Neuronal stem cell (in vitro differentiated cells): ENCODE measurements at regions not wholly inside any gene's neighbourhood (a gene's known extent, or its start where the extent isn't known, plus 50 kb on each side); places are given as distances from the start of the nearest gene placed in this dataset.

ENCODE experiments used
- DNase-seq: peaks from one replicate; pipeline ENCODE4 v3.0.0-alpha.2; 2013; ENCODE audit warnings: low spot score
- H2AFZ ChIP-seq: one replicate; pipeline ENCODE4 v1.6.1; 2013; ENCODE audit warnings: mild to moderate bottlenecking, low read length, inconsistent platforms
- H2AK5ac ChIP-seq: 2 replicates; pipeline ENCODE4 v1.6.1; 2013; ENCODE audit warnings: low read depth, mild to moderate bottlenecking, inconsistent platforms, low read length, moderate library complexity, mixed read lengths
- H2BK120ac ChIP-seq: 2 replicates; pipeline ENCODE4 v1.6.1; 2013; ENCODE audit warnings: low read depth, mild to moderate bottlenecking, inconsistent platforms, low read length, moderate library complexity, mixed read lengths
- H2BK12ac ChIP-seq: one replicate; pipeline ENCODE4 v1.6.1; 2013; ENCODE audit warnings: low read length, inconsistent platforms
- H2BK15ac ChIP-seq: 2 replicates; pipeline ENCODE4 v1.6.1; 2013; ENCODE audit warnings: mild to moderate bottlenecking, low read length, inconsistent platforms, mixed read lengths
- H2BK5ac ChIP-seq: one replicate; pipeline ENCODE4 v1.6.1; 2013; ENCODE audit warnings: inconsistent platforms, mild to moderate bottlenecking, low read length, moderate library complexity
- H3K14ac ChIP-seq: one replicate; pipeline ENCODE4 v1.6.1; 2013; ENCODE audit warnings: low read length, inconsistent platforms
- H3K18ac ChIP-seq: 2 replicates; pipeline ENCODE4 v1.6.1; 2013; ENCODE audit warnings: low read length, inconsistent platforms
- H3K23ac ChIP-seq: 2 replicates; pipeline ENCODE4 v1.6.1; 2013; ENCODE audit warnings: low read depth, mild to moderate bottlenecking, mixed read lengths, low read length, inconsistent platforms; ENCODE audit not compliant: poor library complexity
- H3K27ac ChIP-seq: replicated peaks from 3 replicates; pipeline ENCODE4 v1.5.1; 2013; ENCODE audit warnings: low read length, inconsistent platforms
- H3K27me3 ChIP-seq, 3 experiments: 2 replicates each; pipeline ENCODE4 v1.6.1; 2013; ENCODE audit warnings: low read length in 3 of 3, mild to moderate bottlenecking in 2 of 3, inconsistent platforms in 1 of 3, low read depth in 1 of 3, mixed read lengths in 1 of 3, moderate library complexity in 1 of 3; ENCODE audit not compliant: control insufficient read depth in 3 of 3, insufficient read depth in 3 of 3
- H3K36me3 ChIP-seq, 2 donors: replicated peaks in 1 of 2; 2 replicates each; pipeline ENCODE4 v1.6.1; 2013; ENCODE audit warnings: low read length in 2 of 2; ENCODE audit not compliant: control insufficient read depth in 2 of 2, insufficient read depth in 2 of 2
- H3K4ac ChIP-seq: 2 replicates; pipeline ENCODE4 v1.6.1; 2013; ENCODE audit warnings: inconsistent platforms, mild to moderate bottlenecking, low read length, moderate library complexity
- H3K4me1 ChIP-seq, 2 donors: 1 replicate in 1 of 2; 2 replicates in 1 of 2; pipeline ENCODE4 v1.6.1; 2013; ENCODE audit warnings: low read length in 2 of 2, low read depth in 1 of 2; ENCODE audit not compliant: control insufficient read depth in 2 of 2, insufficient read depth in 1 of 2
- H3K4me2 ChIP-seq: one replicate; pipeline ENCODE4 v1.6.1; 2013; ENCODE audit warnings: mild to moderate bottlenecking, low read length, inconsistent platforms; ENCODE audit not compliant: insufficient read depth, poor library complexity, severe bottlenecking
- H3K4me3 ChIP-seq, 2 donors: 2 replicates each; pipeline ENCODE4 v1.5.1; 2013; ENCODE audit warnings: low read length in 2 of 2, mild to moderate bottlenecking in 2 of 2, inconsistent platforms in 1 of 2, moderate library complexity in 1 of 2
- H3K79me1 ChIP-seq: one replicate; pipeline ENCODE4 v1.6.1; 2013; ENCODE audit warnings: low read depth, mild to moderate bottlenecking, inconsistent platforms, low read length, moderate library complexity
- H3K9ac ChIP-seq: one replicate; pipeline ENCODE4 v1.6.1; 2013; ENCODE audit warnings: mild to moderate bottlenecking, low read depth, low read length, inconsistent platforms; ENCODE audit not compliant: poor library complexity
- H3K9me3 ChIP-seq, 2 donors: replicated peaks in 1 of 2; 2 replicates each; pipeline versions ENCODE3 to v1.6.1; 2013; ENCODE audit warnings: low read length in 2 of 2, mild to moderate bottlenecking in 2 of 2, inconsistent platforms in 1 of 2, low read depth in 1 of 2, mixed read lengths in 1 of 2, moderate library complexity in 1 of 2; ENCODE audit not compliant: control insufficient read depth in 2 of 2, insufficient read depth in 1 of 2
- H4K8ac ChIP-seq: one replicate; pipeline ENCODE4 v1.6.1; 2013; ENCODE audit warnings: low read depth, mild to moderate bottlenecking, inconsistent platforms, low read length, moderate library complexity
- H4K91ac ChIP-seq: one replicate; pipeline ENCODE4 v1.6.1; 2013; ENCODE audit warnings: low read length, low read depth, mild to moderate bottlenecking, inconsistent platforms; ENCODE audit not compliant: poor library complexity
- WGBS, 2 donors: extraction: QIAGEN DNeasy Blood & Tissue Kit; methylation state at CpG; one replicate each; pipeline ENCODE4 v1.1.7; 2013; ENCODE audit warnings: missing lambda C conversion rate in 2 of 2, mixed read lengths in 1 of 2; ENCODE audit not compliant: insufficient read length in 2 of 2, insufficient replicate concordance in 1 of 2; ENCODE audit errors: extremely low coverage in 2 of 2; 5-methylcytosine and 5-hydroxymethylcytosine counted together

- H3K27me3 ChIP-seq = no peaks in the 10 kb centered on the region
- DNase-seq = no peak
- H3K4me2 ChIP-seq = no peak overlapping the region
- no peak overlapping the region for H3K23ac ChIP-seq
- no CpG with 5 or more reads among the region's 5 CpGs for WGBS, 2 donors
- no peaks in the 10 kb centered on the region for H3K79me1 ChIP-seq
- H2BK12ac ChIP-seq = no peak overlapping the region
- no peak overlapping the region for H2BK5ac ChIP-seq
- no peak overlapping the region for H2AK5ac ChIP-seq
- H3K9ac ChIP-seq = no peak overlapping the region
- peaks cover 0 to 12% of the 10 kb centered on the region in 2 donors for H3K9me3 ChIP-seq
- H3K36me3 ChIP-seq = no peaks in the 10 kb centered on the region
- no peak overlapping the region for H3K27ac ChIP-seq
- H4K91ac ChIP-seq = no peak overlapping the region
- H3K4ac ChIP-seq = no peak overlapping the region
- H3K18ac ChIP-seq = no peak overlapping the region
- no peaks in the 10 kb centered on the region for H3K4me1 ChIP-seq
- no peak overlapping the region for H2AFZ ChIP-seq
- H2BK15ac ChIP-seq = no peak overlapping the region
- no peak overlapping the region for H3K4me3 ChIP-seq
- H3K14ac ChIP-seq = no peak overlapping the region
- no peak overlapping the region for H4K8ac ChIP-seq
- no peak overlapping the region for H2BK120ac ChIP-seq
These were observed 913.7 kb upstream of the ACVR2A start for GRCh38 chr2:146931109-146931508.

- peak; percentile 48 for DNase-seq
- no peak overlapping the region for H2BK120ac ChIP-seq
- WGBS, 2 donors = no CpG with 5 or more reads among the region's 3 CpGs
These were observed 917.6 kb upstream of the ACVR2A start for GRCh38 chr2:146927080-146927711.

GRCh38 chr2:146918280-146918679 is 926.5 kb upstream of the ACVR2A start:
- H2AK5ac ChIP-seq = no peak overlapping the region
- H3K18ac ChIP-seq = no peak overlapping the region
- no peaks in the 10 kb centered on the region for H3K4me1 ChIP-seq
- no peak overlapping the region for H3K4me3 ChIP-seq
- H3K36me3 ChIP-seq = no peaks in the 10 kb centered on the region
- peaks cover 0 to 2% of the 10 kb centered on the region in 2 donors for H3K9me3 ChIP-seq
- no peak for DNase-seq
- no peak overlapping the region for H3K4me2 ChIP-seq
- H4K91ac ChIP-seq = no peak overlapping the region
- no peak overlapping the region for H3K23ac ChIP-seq
- H2BK12ac ChIP-seq = no peak overlapping the region
- H3K27me3 ChIP-seq = no peaks in the 10 kb centered on the region
- H2BK5ac ChIP-seq = no peak overlapping the region
- H2BK120ac ChIP-seq = no peak overlapping the region
- H3K79me1 ChIP-seq = no peaks in the 10 kb centered on the region
- no peak overlapping the region for H4K8ac ChIP-seq
- WGBS, 2 donors = no CpG with 5 or more reads among the region's 2 CpGs
- H3K27ac ChIP-seq = no peak overlapping the region
- no peak overlapping the region for H2BK15ac ChIP-seq
- no peak overlapping the region for H3K4ac ChIP-seq
- no peak overlapping the region for H3K9ac ChIP-seq
- H2AFZ ChIP-seq = no peak overlapping the region
- H3K14ac ChIP-seq = no peak overlapping the region

More at GRCh38 chr2:146927080-146927711, 917.6 kb upstream of the ACVR2A start:
- no peak overlapping the region for H3K4me2 ChIP-seq
- no peaks in the 10 kb centered on the region for H3K79me1 ChIP-seq
- H3K14ac ChIP-seq = no peak overlapping the region
- no peak overlapping the region for H3K4me3 ChIP-seq
- H2AFZ ChIP-seq = peak overlapping the region; percentile 76
- no peaks in the 10 kb centered on the region for H3K4me1 ChIP-seq
- no peaks in the 10 kb centered on the region for H3K27me3 ChIP-seq
- H3K23ac ChIP-seq = no peak overlapping the region
- no peak overlapping the region for H4K8ac ChIP-seq
- no peak overlapping the region for H2AK5ac ChIP-seq
- H4K91ac ChIP-seq = no peak overlapping the region
- H2BK5ac ChIP-seq = no peak overlapping the region
- H3K36me3 ChIP-seq = no peaks in the 10 kb centered on the region
- H3K9ac ChIP-seq = no peak overlapping the region
- H3K4ac ChIP-seq = no peak overlapping the region
- no peak overlapping the region for H2BK12ac ChIP-seq
- H3K9me3 ChIP-seq = no peaks in the 10 kb centered on the region
- no peak overlapping the region for H2BK15ac ChIP-seq
- H3K27ac ChIP-seq = no peak overlapping the region
- no peak overlapping the region for H3K18ac ChIP-seq

DNA sequence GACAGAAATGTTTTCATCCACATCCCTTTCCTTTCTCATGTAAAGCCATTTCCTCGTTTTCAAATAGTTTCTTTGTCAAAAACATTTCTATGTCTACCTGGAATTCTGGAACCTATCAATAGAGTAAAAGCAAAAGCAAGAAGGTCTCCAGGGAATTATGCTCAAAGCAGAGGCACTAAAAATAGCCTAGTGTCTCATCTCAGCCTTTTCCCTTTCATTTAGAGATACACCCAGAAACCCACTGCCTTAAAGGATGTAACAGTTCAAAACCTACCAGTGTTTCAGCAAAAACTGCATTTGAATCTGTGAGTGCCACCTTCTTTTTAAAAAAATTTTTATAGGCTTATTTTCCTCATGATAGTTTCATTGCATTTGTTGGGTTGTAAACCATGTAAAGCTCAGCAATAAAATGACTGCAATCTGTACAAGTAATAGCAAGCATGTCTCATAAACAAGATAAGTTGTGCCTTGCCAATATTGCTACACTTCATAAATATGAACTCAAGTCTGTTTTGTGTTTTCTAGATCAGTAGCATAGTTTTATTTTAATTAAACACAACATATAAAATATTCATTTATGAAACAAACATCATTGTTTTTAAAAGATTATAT is 927.3 kb upstream of the ACVR2A start:
- no peak overlapping the region for H3K4ac ChIP-seq
- no peaks in the 10 kb centered on the region for H3K4me1 ChIP-seq
- no CpG with 5 or more reads among the region's 1 CpG for WGBS, 2 donors
- no peak overlapping the region for H2AK5ac ChIP-seq
- no peak overlapping the region for H2BK5ac ChIP-seq
- no peaks in the 10 kb centered on the region for H3K36me3 ChIP-seq
- H4K8ac ChIP-seq = no peak overlapping the region
- H3K27me3 ChIP-seq = no peaks in the 10 kb centered on the region
- no peak overlapping the region for H4K91ac ChIP-seq
- no peak overlapping the region for H2AFZ ChIP-seq
- H2BK120ac ChIP-seq = no peak overlapping the region
- H3K27ac ChIP-seq = no peak overlapping the region
- no peak for DNase-seq
- H2BK15ac ChIP-seq = no peak overlapping the region
- H3K79me1 ChIP-seq = no peaks in the 10 kb centered on the region
- H3K23ac ChIP-seq = no peak overlapping the region
- H3K4me3 ChIP-seq = no peak overlapping the region
- H3K18ac ChIP-seq = no peak overlapping the region
- H3K9ac ChIP-seq = no peak overlapping the region
- no peak overlapping the region for H3K4me2 ChIP-seq
- H3K9me3 ChIP-seq = peaks cover 0 to 2% of the 10 kb centered on the region in 2 donors
- no peak overlapping the region for H3K14ac ChIP-seq
- no peak overlapping the region for H2BK12ac ChIP-seq
